HCT116 (cell line): ENCODE measurements at regions not wholly inside any gene's neighbourhood (a gene's known extent, or its start where the extent isn't known, plus 50 kb on each side); places are given as distances from the start of the nearest gene placed in this dataset.

ENCODE experiments used
- ATAC-seq: fragments of 200-7000 bp; cut with Tn5 transposase; 2 replicates; pipeline ENCODE4 v1.9.1; 2020; ENCODE audit warnings: mild to moderate bottlenecking, moderate library complexity
- BruUV-seq: library from RNA; stranded (reverse); fragments of 400-500 nt; replicated peaks from 2 replicates; lab custom pipeline; 2021; lab: Mats Ljungman, UMichigan
- CTCF ChIA-PET: fragments of 300-600 bp; sonication (Branson Sonifier 250); formaldehyde crosslinking; loops from one replicate; lab custom pipeline; 2021; ENCODE audit warnings: antibody characterized with exemption; lab: Charles Lee
- POLR2A ChIA-PET: fragments of 300-600, 350-600 bp; sonication (Branson Sonifier 250); formaldehyde crosslinking; loops from one replicate; lab custom pipeline; 2021; ENCODE audit warnings: antibody characterized with exemption; lab: Charles Lee
- RAD21 ChIA-PET, 2 experiments: fragments of 300-600 bp; sonication (Branson Sonifier 250); formaldehyde crosslinking; loops; one replicate each; lab custom pipeline; 2023; ENCODE audit warnings: low total read pairs in 2 of 2; ENCODE audit not compliant: uncharacterized antibody in 2 of 2, unreplicated experiment in 2 of 2, low non-redundant PET in 1 of 2; lab: Charles Lee
- DNase-seq: peaks from one replicate; pipeline ENCODE4 v3.0.0-alpha.2; 2010; ENCODE audit warnings: low read depth, low spot score
- H2AFZ ChIP-seq: fragments of 200-600 bp; shearing (Covaris generic), sonication (generic); 2 replicates; pipeline ENCODE4 v1.6.1; 2017; ENCODE audit warnings: low read depth, mixed run types, mixed read lengths, antibody characterized with exemption, low read length; ENCODE audit not compliant: poor library complexity, severe bottlenecking
- H3K27ac ChIP-seq: 2 replicates; pipeline ENCODE4 v1.5.1; 2012; ENCODE audit warnings: low read depth, low read length
- H3K27me3 ChIP-seq: fragments of 200-600 bp; sonication (generic); 2 replicates; pipeline ENCODE4 v1.6.1; 2016; ENCODE audit warnings: mixed run types, low read length, mixed read lengths; ENCODE audit not compliant: insufficient read depth
- H3K36me3 ChIP-seq, 2 experiments: fragments of 200-500 bp in 1 of 2; fragments of 200-600 bp in 1 of 2; sonication (Bioruptor generic) in 1 of 2; sonication (generic) in 1 of 2; 2 replicates each; pipeline versions ENCODE4 v1.5.1 to v1.6.1; 2014 to 2016; ENCODE audit warnings: low read length in 2 of 2, inconsistent platforms in 1 of 2, mixed read lengths in 1 of 2, mixed run types in 1 of 2; ENCODE audit not compliant: insufficient read depth in 2 of 2, control insufficient read depth in 1 of 2
- H3K4me1 ChIP-seq, 2 experiments: fragments of 200-600 bp in 1 of 2; sonication (generic) in 1 of 2; 2 replicates each; pipeline versions ENCODE4 v1.5.1 to v1.6.1; 2012 to 2017; ENCODE audit warnings: low read length in 2 of 2, inconsistent platforms in 1 of 2, mild to moderate bottlenecking in 1 of 2, mixed read lengths in 1 of 2, mixed run types in 1 of 2, moderate library complexity in 1 of 2; ENCODE audit not compliant: insufficient read depth in 2 of 2, control insufficient read depth in 1 of 2
- H3K4me2 ChIP-seq: fragments of 200-600 bp; sonication (generic); 2 replicates; pipeline ENCODE4 v1.6.1; 2017; ENCODE audit warnings: mixed run types, low read length, mixed read lengths
- H3K4me3 ChIP-seq, 2 experiments: fragments of 200-600 bp in 1 of 2; sonication (generic) in 1 of 2; replicated peaks in 1 of 2; 2 replicates each; pipeline ENCODE4 v1.5.1; 2011 to 2016; ENCODE audit warnings: low read length in 2 of 2, control low read depth in 1 of 2, low read depth in 1 of 2, mild to moderate bottlenecking in 1 of 2, mixed read lengths in 1 of 2, mixed run types in 1 of 2
- H3K79me2 ChIP-seq: fragments of 200-600 bp; sonication (generic); 2 replicates; pipeline ENCODE4 v1.6.1; 2017; ENCODE audit warnings: mild to moderate bottlenecking, mixed run types, low read length, moderate library complexity, mixed read lengths; ENCODE audit not compliant: insufficient read depth
- H3K9ac ChIP-seq: fragments of 200-600 bp; sonication (generic); 2 replicates; pipeline ENCODE4 v1.6.1; 2016; ENCODE audit warnings: low read length, mixed read lengths
- H3K9me2 ChIP-seq: fragments of 200-600 bp; sonication (generic), shearing (Covaris generic); 2 replicates; pipeline ENCODE4 v1.6.1; 2017; ENCODE audit warnings: mixed run types, mild to moderate bottlenecking, moderate library complexity; ENCODE audit not compliant: insufficient read depth
- H3K9me3 ChIP-seq, 2 experiments: fragments of 200-500 bp in 1 of 2; fragments of 200-600 bp in 1 of 2; sonication (Bioruptor generic) in 1 of 2; sonication (generic) in 1 of 2; 2 replicates each; pipeline ENCODE4 v1.6.1; 2014 to 2017; ENCODE audit warnings: low read length in 2 of 2, mixed read lengths in 2 of 2, inconsistent platforms in 1 of 2, low read depth in 1 of 2, mild to moderate bottlenecking in 1 of 2, mixed run types in 1 of 2, moderate library complexity in 1 of 2; ENCODE audit not compliant: control insufficient read depth in 1 of 2, insufficient read depth in 1 of 2
- H4K20me1 ChIP-seq: fragments of 200-600 bp; sonication (generic), shearing (Covaris generic); 2 replicates; pipeline ENCODE4 v1.6.1; 2017; ENCODE audit warnings: mixed run types, mild to moderate bottlenecking, moderate library complexity; ENCODE audit not compliant: insufficient read depth
- ATF3 ChIP-seq: IDR thresholded peaks from 2 replicates; pipeline ENCODE4 v1.6.1; 2012
- CEBPB ChIP-seq: IDR thresholded peaks from 2 replicates; pipeline ENCODE4 v1.6.1; 2012; ENCODE audit warnings: low read depth
- EGR1 ChIP-seq: IDR thresholded peaks from 2 replicates; pipeline ENCODE4 v1.6.1; 2012; ENCODE audit warnings: low read depth
- EZH2phosphoT487 ChIP-seq: fragments of 200-600 bp; IDR thresholded peaks from 2 replicates; pipeline ENCODE4 v1.6.1; 2018; ENCODE audit warnings: antibody characterized with exemption, borderline replicate concordance
- FOSL1 ChIP-seq: IDR thresholded peaks from 2 replicates; pipeline ENCODE4 v1.6.1; 2012; ENCODE audit warnings: low read depth
- RAD21 ChIP-seq: IDR thresholded peaks from 2 replicates; pipeline ENCODE4 v1.6.1; 2012; ENCODE audit warnings: low read depth, mild to moderate bottlenecking
- REST ChIP-seq: IDR thresholded peaks from 2 replicates; pipeline ENCODE4 v1.6.1; 2012; ENCODE audit warnings: low read depth
- SIN3A ChIP-seq: IDR thresholded peaks from 2 replicates; pipeline ENCODE4 v1.6.1; 2012; ENCODE audit warnings: low read depth
- SP1 ChIP-seq: IDR thresholded peaks from 2 replicates; pipeline ENCODE4 v1.6.1; 2012; ENCODE audit warnings: low read depth
- SRF ChIP-seq: IDR thresholded peaks from 2 replicates; pipeline ENCODE4 v1.6.1; 2012; ENCODE audit warnings: low read depth
- TCF7L2 ChIP-seq: IDR thresholded peaks from 2 replicates; pipeline ENCODE4 v1.7.0; 2011; ENCODE audit warnings: borderline replicate concordance, inconsistent platforms; ENCODE audit not compliant: insufficient read depth, insufficient read length; ENCODE audit errors: extremely low read depth
- YY1 ChIP-seq: IDR thresholded peaks from 2 replicates; pipeline ENCODE4 v1.6.1; 2011; ENCODE audit warnings: low read length, low read depth, moderate library complexity, mild to moderate bottlenecking; ENCODE audit not compliant: insufficient replicate concordance; ENCODE audit errors: extremely low read depth
- ZBTB33 ChIP-seq: IDR thresholded peaks from 2 replicates; pipeline ENCODE4 v1.6.1; 2011; ENCODE audit warnings: mild to moderate bottlenecking, low read length, moderate library complexity; ENCODE audit not compliant: insufficient replicate concordance; ENCODE audit errors: extremely low read depth
- ZFX ChIP-seq: fragments of 450-650 bp; IDR thresholded peaks from 2 replicates; pipeline ENCODE4 v1.6.1; 2017
- ZNF274 ChIP-seq: fragments of 200-500 bp; sonication (Bioruptor generic); IDR thresholded peaks from 2 replicates; pipeline ENCODE4 v1.6.1; 2014; ENCODE audit warnings: mild to moderate bottlenecking, low read depth, low read length, inconsistent platforms
- intact Hi-C: fragments of 100-400 bp; cut with micrococcal nuclease; formaldehyde crosslinking; loops from 2 replicates; pipeline ENCODE4 v1.10.0; 2022

GRCh38 chr16:55036371-55036821 lies 105.7 kb downstream of the IRX5 start:
- Histone ChIP-seq H3K27ac (no peak overlapping the region), H3K4me2 (no peak overlapping the region), H3K9ac (no peak overlapping the region), H3K36me3 (no peaks in the 10 kb centered on the region)
- DNase-seq = no peak
- CTCF ChIA-PET = interaction anchor here (2.4 to 3.5 kb wide), 2 partner anchors 14 to 221 kb away, joined by 12 to 14 read pairs; no protein-coding TSS in a partner anchor
- TF ChIP-seq REST (no peak), EZH2phosphoT487 (no peak), ZFX (no peak), ZBTB33 (no peak), YY1 (no peak), ATF3 (no peak), CEBPB (no peak), RAD21 (no peak), SIN3A (no peak), EGR1 (no peak), SP1 (no peak), TCF7L2 (no peak), SRF (no peak), FOSL1 (no peak), ZNF274 (no peak)
- TF ChIP-seq, all 23 proteins: peak for 0
- ChIA-PET RAD21 (no interaction called here), POLR2A (no interaction called here)
- Histone ChIP-seq H3K4me3 (no peak overlapping the region), H3K9me2 (no peaks in the 10 kb centered on the region), H2AFZ (no peak overlapping the region), H3K4me1 (peaks cover 0 to 11% of the 10 kb centered on the region in 2 experiments; a peak in 2 of 4 replicates), H3K79me2 (no peaks in the 10 kb centered on the region), H3K9me3 (no peaks in the 10 kb centered on the region), H3K27me3 (no peaks in the 10 kb centered on the region), H4K20me1 (no peaks in the 10 kb centered on the region)
- intact Hi-C loops = no loop called here
- ATAC-seq = no peak
- no TSS peak for BruUV-seq
